GM19468 (cell line): ENCODE measurements at regions not wholly inside any gene's neighbourhood (a gene's known extent, or its start where the extent isn't known, plus 50 kb on each side); places are given as distances from the start of the nearest gene placed in this dataset.

ENCODE experiments used
- ATAC-seq: cut with Tn5 transposase; IDR thresholded peaks from one replicate; pipeline ENCODE4 v1.9.1; 2021; ENCODE audit warnings: mild to moderate bottlenecking, moderate library complexity, moderate number of reproducible peaks; ENCODE audit not compliant: unreplicated experiment; ENCODE audit errors: extremely low read depth

- no peak for ATAC-seq
Measured at GRCh38 chr1:58316141-58316540, 230.4 kb downstream of the OMA1 start.

GRCh38 chr1:58312971-58313563 lies 233.5 kb downstream of the OMA1 start:
- ATAC-seq, result no peak

GRCh38 chr1:58312461-58312860 lies 234.1 kb downstream of the OMA1 start:
- no peak for ATAC-seq

- ATAC-seq, result no peak
Measured at GRCh38 chr1:58310881-58311280, 235.6 kb downstream of the OMA1 start.

GRCh38 chr1:58310469-58310868 lies 236.1 kb downstream of the OMA1 start:
- ATAC-seq, result no peak

GRCh38 chr1:58308206-58308605 lies 238.3 kb downstream of the OMA1 start:
- no peak for ATAC-seq

GRCh38 chr1:58307431-58307830 lies 239.1 kb downstream of the OMA1 start:
- ATAC-seq, result no peak

- ATAC-seq, result no peak
Measured at GRCh38 chr1:58305622-58306021, 240.9 kb downstream of the OMA1 start.

GRCh38 chr1:58304346-58304975 lies 242.1 kb downstream of the OMA1 start:
- no peak for ATAC-seq

- no peak for ATAC-seq
Measured at GRCh38 chr1:58303841-58304240, 242.7 kb downstream of the OMA1 start.

GRCh38 chr1:58293388-58293787 lies 253.1 kb downstream of the OMA1 start:
- ATAC-seq, result no peak

GRCh38 chr1:58290685-58291372 lies 255.7 kb downstream of the OMA1 start:
- no peak for ATAC-seq

- ATAC-seq, result no peak
Measured at GRCh38 chr1:58288624-58289142, 257.8 kb downstream of the OMA1 start.

GRCh38 chr1:58287894-58288623 lies 258.5 kb downstream of the OMA1 start:
- no peak for ATAC-seq

GRCh38 chr1:58284225-58284510 lies 262.4 kb downstream of the OMA1 start:
- ATAC-seq, result no peak

GRCh38 chr1:58283388-58284224 lies 262.9 kb downstream of the OMA1 start:
- ATAC-seq, result no peak

- ATAC-seq, result no peak
Measured at GRCh38 chr1:58282623-58283387, 263.7 kb downstream of the OMA1 start.

GRCh38 chr1:58266242-58266641 lies 280.3 kb downstream of the OMA1 start:
- no peak for ATAC-seq

GRCh38 chr1:58264462-58264861 lies 282.1 kb downstream of the OMA1 start:
- no peak for ATAC-seq
